ENCODE measurements at regions not wholly inside any gene's neighbourhood (a gene's known extent, or its start where the extent isn't known, plus 50 kb on each side); places are given as distances from the start of the nearest gene placed in this dataset.

DNA sequence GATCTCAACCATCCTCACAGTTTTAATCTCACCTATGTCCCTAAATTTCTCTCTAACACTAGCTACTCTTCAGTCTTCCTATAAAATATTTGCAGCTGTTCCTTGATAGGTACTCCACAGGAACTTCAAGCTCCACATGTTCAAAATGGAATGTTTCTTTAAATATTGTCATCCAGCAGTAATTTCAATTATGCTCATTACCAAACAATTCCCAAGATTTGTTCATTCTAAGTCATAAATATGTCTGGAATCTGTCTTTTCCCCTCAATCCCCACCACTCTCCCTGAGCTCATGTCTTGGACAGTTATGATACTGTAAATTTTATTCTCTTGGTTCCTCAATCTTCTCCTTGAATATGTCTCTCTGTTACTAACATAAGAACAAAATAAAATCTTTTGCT is 214.4 kb downstream of the NRIP1 start:
- Histone ChIP-seq H3K36me3 (ENCODE audit: control insufficient read depth in 2 of 2, insufficient read depth in 2 of 2, low read length in 1 of 2) (no peaks in the 10 kb centered on the region), H3K27me3 (replicated peaks in 1 of 2; ENCODE audit: control insufficient read depth in 2 of 2, insufficient read depth in 2 of 2, low read length in 1 of 2) (no peaks in the 10 kb centered on the region), H3K79me2 (ENCODE audit: control insufficient read depth, insufficient read depth, low read length) (no peaks in the 10 kb centered on the region), H3K4me3 (no peak overlapping the region), H3K27ac (ENCODE audit: control insufficient read depth, insufficient read depth) (no peak overlapping the region), H2AFZ (ENCODE audit: control insufficient read depth, low read depth, low read length) (no peak overlapping the region), H4K20me1 (ENCODE audit: control insufficient read depth, insufficient read depth) (no peaks in the 10 kb centered on the region), H3K4me2 (ENCODE audit: control insufficient read depth, insufficient read depth) (no peak overlapping the region), H3K9ac (ENCODE audit: control insufficient read depth, insufficient read depth, low read length) (no peak overlapping the region), H3K4me1 (ENCODE audit: control insufficient read depth, insufficient read depth, low read length) (no peaks in the 10 kb centered on the region), H3K9me3 (replicated peaks; ENCODE audit: control insufficient read depth, insufficient read depth, low read length) (peaks cover 2% of the 10 kb centered on the region; the same call in 1 of the 3 replicates)
- ChIA-PET CTCF (interaction anchor here (2.0 kb wide), 1 partner anchor 14 kb away, joined by 7 read pairs; no protein-coding TSS in a partner anchor), SMC1A (ENCODE audit: uncharacterized antibody, unreplicated experiment) (interaction anchor here (1.4 to 1.7 kb wide), 2 partner anchors 11 to 92 kb away, joined by 3 read pairs; no protein-coding TSS in a partner anchor), POLR2A (no interaction called here), RAD21 (ENCODE audit: unreplicated experiment) (no interaction called here)
- intact Hi-C loops (cut with micrococcal nuclease; ENCODE audit: unreplicated experiment) (no loop called here), in situ Hi-C loops (cut with MboI) (loop anchor here (25.0 kb wide), 2 partner anchors 637 to 887 kb away; partner anchors contain the start of gene USP25)
- BruUV-seq (replicated peaks): no TSS peak
- TF ChIP-seq CHD4 (IDR thresholded peaks at IDR 0.05): no peak
- no peak for TF ChIP-seq FOS (IDR thresholded peaks at IDR 0.05; ENCODE audit: borderline replicate concordance, extremely low read depth, insufficient read length)
- TF ChIP-seq IKZF2 (IDR thresholded peaks at IDR 0.05): no peak
- no peak for TF ChIP-seq SUZ12 (IDR thresholded peaks at IDR 0.05; ENCODE audit: unreplicated experiment)
- no peak for TF ChIP-seq EED (IDR thresholded peaks at IDR 0.05; ENCODE audit: low read depth)
- TF ChIP-seq ASH2L (IDR thresholded peaks at IDR 0.05; ENCODE audit: borderline replicate concordance, low read depth): no peak
- FAIRE-seq (no peak), DNase-seq (ENCODE audit: low read depth, low spot score) (no peak), ATAC-seq (no peak)

DNA sequence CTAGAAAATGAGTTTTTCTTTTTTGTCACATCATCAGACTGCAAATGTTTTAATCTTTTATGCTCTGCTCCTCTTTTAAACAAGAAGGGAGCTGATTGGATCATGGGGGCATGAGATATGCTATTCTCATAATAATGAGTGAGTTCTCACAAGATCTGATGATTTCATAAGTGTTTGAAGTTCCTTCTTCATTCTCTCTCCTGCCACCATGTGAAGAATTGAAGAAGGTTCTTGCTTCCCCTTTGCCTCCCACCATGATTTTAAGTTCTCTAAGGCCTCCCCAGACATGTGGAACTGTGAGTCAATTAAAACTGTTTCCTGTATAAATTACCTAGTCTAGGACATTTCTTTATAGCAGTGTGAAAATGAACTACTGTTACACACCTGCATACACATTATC is 218.2 kb downstream of the NRIP1 start:
- DNase-seq (ENCODE audit: low read depth, low spot score) (no peak), ATAC-seq (no peak), FAIRE-seq (no peak)
- Histone ChIP-seq H4K20me1 (ENCODE audit: control insufficient read depth, insufficient read depth) (no peaks in the 10 kb centered on the region), H3K27ac (ENCODE audit: control insufficient read depth, insufficient read depth) (no peak overlapping the region), H3K27me3 (replicated peaks in 1 of 2; ENCODE audit: control insufficient read depth in 2 of 2, insufficient read depth in 2 of 2, low read length in 1 of 2) (no peaks in the 10 kb centered on the region), H3K9me3 (replicated peaks; ENCODE audit: control insufficient read depth, insufficient read depth, low read length) (peaks cover 2% of the 10 kb centered on the region; the same call in 1 of the 3 replicates), H3K9ac (ENCODE audit: control insufficient read depth, insufficient read depth, low read length) (no peak overlapping the region), H3K4me2 (ENCODE audit: control insufficient read depth, insufficient read depth) (no peak overlapping the region), H2AFZ (ENCODE audit: control insufficient read depth, low read depth, low read length) (no peak overlapping the region), H3K79me2 (ENCODE audit: control insufficient read depth, insufficient read depth, low read length) (no peaks in the 10 kb centered on the region), H3K4me1 (ENCODE audit: control insufficient read depth, insufficient read depth, low read length) (no peaks in the 10 kb centered on the region), H3K36me3 (ENCODE audit: control insufficient read depth in 2 of 2, insufficient read depth in 2 of 2, low read length in 1 of 2) (no peaks in the 10 kb centered on the region), H3K4me3 (no peak overlapping the region)
- POLR2A ChIA-PET: no interaction called here
- CTCF ChIA-PET: no interaction called here
- no TSS peak for BruUV-seq (replicated peaks)
- intact Hi-C loops (cut with micrococcal nuclease; ENCODE audit: unreplicated experiment): no loop called here
- RAD21 ChIA-PET (ENCODE audit: unreplicated experiment): no interaction called here
- TF ChIP-seq IKZF1 (conservative IDR thresholded peaks at IDR 0.05) (no peak), RB1 (IDR thresholded peaks at IDR 0.05; ENCODE audit: borderline replicate concordance) (no peak), SIN3A (IDR thresholded peaks at IDR 0.05; ENCODE audit: low read depth, low read length) (no peak), ATF7 (IDR thresholded peaks at IDR 0.05; ENCODE audit: low read depth) (no peak), RELA (IDR thresholded peaks at IDR 0.05; ENCODE audit: borderline replicate concordance, partially characterized antibody) (no peak), EED (IDR thresholded peaks at IDR 0.05; ENCODE audit: low read depth) (no peak), TCF12 (IDR thresholded peaks at IDR 0.05; ENCODE audit: low read depth, low read length) (no peak), RFX5 (IDR thresholded peaks at IDR 0.05; ENCODE audit: low read depth, low read length) (no peak), ZNF622 (IDR thresholded peaks at IDR 0.05) (no peak), NR2C2 (IDR thresholded peaks at IDR 0.05; ENCODE audit: borderline replicate concordance, control insufficient read depth, insufficient read length, low read depth) (no peak), WRNIP1 (IDR thresholded peaks at IDR 0.05; ENCODE audit: borderline replicate concordance, low read depth, low read length) (no peak), CBX5 (IDR thresholded peaks at IDR 0.05; ENCODE audit: low read depth) (no peak), SRF (IDR thresholded peaks at IDR 0.05; ENCODE audit: low read depth in 2 of 2, low read length in 2 of 2) (no peak)
- TF ChIP-seq, protein P1, sequence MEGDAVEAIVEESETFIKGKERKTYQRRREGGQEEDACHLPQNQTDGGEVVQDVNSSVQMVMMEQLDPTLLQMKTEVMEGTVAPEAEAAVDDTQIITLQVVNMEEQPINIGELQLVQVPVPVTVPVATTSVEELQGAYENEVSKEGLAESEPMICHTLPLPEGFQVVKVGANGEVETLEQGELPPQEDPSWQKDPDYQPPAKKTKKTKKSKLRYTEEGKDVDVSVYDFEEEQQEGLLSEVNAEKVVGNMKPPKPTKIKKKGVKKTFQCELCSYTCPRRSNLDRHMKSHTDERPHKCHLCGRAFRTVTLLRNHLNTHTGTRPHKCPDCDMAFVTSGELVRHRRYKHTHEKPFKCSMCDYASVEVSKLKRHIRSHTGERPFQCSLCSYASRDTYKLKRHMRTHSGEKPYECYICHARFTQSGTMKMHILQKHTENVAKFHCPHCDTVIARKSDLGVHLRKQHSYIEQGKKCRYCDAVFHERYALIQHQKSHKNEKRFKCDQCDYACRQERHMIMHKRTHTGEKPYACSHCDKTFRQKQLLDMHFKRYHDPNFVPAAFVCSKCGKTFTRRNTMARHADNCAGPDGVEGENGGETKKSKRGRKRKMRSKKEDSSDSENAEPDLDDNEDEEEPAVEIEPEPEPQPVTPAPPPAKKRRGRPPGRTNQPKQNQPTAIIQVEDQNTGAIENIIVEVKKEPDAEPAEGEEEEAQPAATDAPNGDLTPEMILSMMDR (IDR thresholded peaks at IDR 0.05 in 2 of 3, conservative IDR thresholded peaks at IDR 0.05 in 1 of 3; ENCODE audit: control insufficient read depth in 2 of 3, extremely low read depth in 1 of 3, insufficient read depth in 1 of 3, low read depth in 3 of 3, low read length in 3 of 3): no peak
- in situ Hi-C loops (cut with MboI): no loop called here
- SMC1A ChIA-PET (ENCODE audit: uncharacterized antibody, unreplicated experiment): no interaction called here
